ENCODE measurements at regions not wholly inside any gene's neighbourhood (a gene's known extent, or its start where the extent isn't known, plus 50 kb on each side); places are given as distances from the start of the nearest gene placed in this dataset.

- DNase-seq: no peak
- intact Hi-C loops (cut with DNase I): no loop called here
Measured at GRCh38 chr10:6305401-6306321, 102.9 kb downstream of the PFKFB3 start.

GRCh38 chr10:6306917-6307316 is 104.2 kb downstream of the PFKFB3 start:
- intact Hi-C loops (cut with DNase I): no loop called here
- DNase-seq: no peak

GRCh38 chr10:6309816-6310215 is 107.1 kb downstream of the PFKFB3 start:
- intact Hi-C loops (cut with DNase I): no loop called here
- no peak for DNase-seq

GRCh38 chr10:6310977-6311376 is 108.2 kb downstream of the PFKFB3 start:
- intact Hi-C loops (cut with DNase I): no loop called here
- DNase-seq: no peak

- intact Hi-C loops (cut with DNase I): no loop called here
- DNase-seq: no peak
Measured at GRCh38 chr10:6311700-6312330, 109.1 kb downstream of the PFKFB3 start.

GRCh38 chr10:6312636-6313035 is 109.9 kb downstream of the PFKFB3 start:
- intact Hi-C loops (cut with DNase I): no loop called here

GRCh38 chr10:6313111-6313895 is 110.6 kb downstream of the PFKFB3 start:
- intact Hi-C loops (cut with DNase I): no loop called here
- DNase-seq: no peak

More at GRCh38 chr10:6312636-6313035, 109.9 kb downstream of the PFKFB3 start:
- DNase-seq: no peak

GRCh38 chr10:6314620-6315205 is 112.0 kb downstream of the PFKFB3 start:
- intact Hi-C loops (cut with DNase I): no loop called here
- DNase-seq: no peak

GRCh38 chr10:6319119-6319518 is 116.4 kb downstream of the PFKFB3 start:
- no peak for DNase-seq
- intact Hi-C loops (cut with DNase I): no loop called here

GRCh38 chr10:6320320-6321010 is 117.7 kb downstream of the PFKFB3 start:
- intact Hi-C loops (cut with DNase I): no loop called here
- DNase-seq: no peak

- intact Hi-C loops (cut with DNase I): no loop called here
Measured at GRCh38 chr10:6321880-6322279, 119.1 kb downstream of the PFKFB3 start.

GRCh38 chr10:6322805-6323204 is 120.1 kb downstream of the PFKFB3 start:
- no peak for DNase-seq
- intact Hi-C loops (cut with DNase I): no loop called here

More at GRCh38 chr10:6321880-6322279, 119.1 kb downstream of the PFKFB3 start:
- DNase-seq: no peak

- DNase-seq: peak in 9 of 10 donors; percentile 14 to 90 (median 40)
- intact Hi-C loops (cut with DNase I): no loop called here
Measured at GRCh38 chr10:6327961-6328698, 125.4 kb downstream of the PFKFB3 start.

- intact Hi-C loops (cut with DNase I): no loop called here
- DNase-seq: peak; percentile 16 to 94 (median 59)
Measured at GRCh38 chr10:6328699-6329423, 126.1 kb downstream of the PFKFB3 start.

- intact Hi-C loops (cut with DNase I): no loop called here
- DNase-seq: no peak
Measured at GRCh38 chr10:6333086-6333485, 130.4 kb downstream of the PFKFB3 start.

- DNase-seq: no peak
- intact Hi-C loops (cut with DNase I): no loop called here
Measured at GRCh38 chr10:6333973-6334372, 131.2 kb downstream of the PFKFB3 start.

- intact Hi-C loops (cut with DNase I): no loop called here
- peak in 1 of 10 donors; percentile 19 for DNase-seq
Measured at GRCh38 chr10:6336016-6336415, 133.3 kb downstream of the PFKFB3 start.

GRCh38 chr10:6337382-6337781 is 134.7 kb downstream of the PFKFB3 start:
- no peak for DNase-seq
- intact Hi-C loops (cut with DNase I): no loop called here

GRCh38 chr10:6338361-6338760 is 135.6 kb downstream of the PFKFB3 start:
- no peak for DNase-seq
- intact Hi-C loops (cut with DNase I): no loop called here
